Kidney glomerular epithelial cell (primary cell): ENCODE measurements at regions not wholly inside any gene's neighbourhood (a gene's known extent, or its start where the extent isn't known, plus 50 kb on each side); places are given as distances from the start of the nearest gene placed in this dataset.
"Not testable (repeated sequence)": the region's sequence is repeated elsewhere in the genome, so short reads cannot be mapped to it uniquely, and the experiment has no call there.

Experiments used
- DNase-seq: peaks from one replicate; lab custom pipeline; 2025; lab: John Stamatoyannopoulos, UW

DNA sequence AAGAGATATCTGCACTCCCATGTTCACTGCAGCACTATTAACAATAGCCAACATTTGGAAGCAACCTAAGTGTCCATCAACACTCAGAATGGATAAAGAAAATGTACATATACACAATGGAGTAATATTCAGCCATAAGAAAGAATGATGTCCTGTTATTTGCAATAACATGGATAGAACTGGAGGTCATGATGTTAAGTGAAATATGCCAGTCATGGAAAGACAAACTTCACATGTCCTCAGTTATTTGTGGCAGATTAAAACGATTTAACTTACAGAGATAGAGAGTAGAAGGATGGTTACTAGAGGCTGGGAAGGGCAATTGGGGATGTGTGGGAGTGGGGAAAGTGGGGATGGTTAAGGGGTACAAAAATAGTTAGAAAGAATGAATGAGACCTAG is 110.3 kb upstream of the PCSK5 start:
- no peak for DNase-seq

DNA sequence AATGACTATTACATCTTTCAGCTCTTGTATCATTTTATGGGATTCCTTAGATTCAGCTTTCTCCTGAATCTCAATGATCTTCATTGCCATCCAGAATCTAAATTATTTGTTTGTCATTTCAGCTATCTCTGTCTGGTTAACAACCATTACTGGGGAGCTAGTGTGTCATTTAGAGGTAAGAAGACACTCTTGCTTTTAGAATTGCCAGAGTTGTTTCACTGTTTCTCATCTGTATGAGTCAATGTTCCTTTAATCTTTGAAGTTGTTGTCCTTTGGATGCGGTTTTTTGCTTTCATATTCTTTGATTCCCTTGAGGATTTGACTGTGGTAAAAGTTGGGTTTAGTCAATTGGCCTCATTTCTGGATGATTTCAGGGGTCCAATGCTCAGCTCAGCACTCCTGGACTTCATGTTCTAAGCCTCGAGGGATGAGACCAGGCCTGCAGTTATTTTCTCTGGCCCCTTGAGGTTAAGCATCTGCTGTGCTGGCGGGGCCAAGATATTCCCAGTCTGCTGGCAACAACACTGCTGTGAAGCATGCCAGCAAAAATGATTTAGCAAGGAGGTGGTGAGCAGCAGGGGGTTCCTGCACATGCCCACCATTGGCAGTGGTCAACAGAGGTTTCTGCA is 102.4 kb upstream of the PCSK5 start:
- no peak for DNase-seq

DNA sequence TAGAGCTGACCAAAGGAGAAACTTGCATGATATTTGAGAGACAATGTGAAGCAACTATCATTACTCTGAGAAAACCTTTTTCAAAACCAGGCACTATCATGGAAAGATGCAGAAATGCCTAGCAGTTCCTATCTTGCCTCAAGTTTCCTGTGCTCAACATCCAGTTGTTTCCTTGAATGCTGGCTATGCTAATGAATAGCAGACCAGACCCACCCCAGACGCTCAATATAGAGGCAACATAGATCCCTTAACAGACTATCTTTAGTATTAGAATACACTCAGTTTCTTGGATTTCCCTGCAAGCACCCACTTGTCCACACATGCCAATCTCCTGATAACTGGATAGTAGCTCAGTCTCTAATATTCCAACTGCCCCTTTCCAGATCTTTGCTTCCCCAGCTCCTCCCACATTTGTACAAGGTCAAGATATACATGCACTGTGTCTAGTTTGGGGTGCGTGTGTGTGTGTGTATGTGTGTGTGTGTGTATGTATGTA is 93.3 kb upstream of the PCSK5 start:
- DNase-seq, result no peak

DNA sequence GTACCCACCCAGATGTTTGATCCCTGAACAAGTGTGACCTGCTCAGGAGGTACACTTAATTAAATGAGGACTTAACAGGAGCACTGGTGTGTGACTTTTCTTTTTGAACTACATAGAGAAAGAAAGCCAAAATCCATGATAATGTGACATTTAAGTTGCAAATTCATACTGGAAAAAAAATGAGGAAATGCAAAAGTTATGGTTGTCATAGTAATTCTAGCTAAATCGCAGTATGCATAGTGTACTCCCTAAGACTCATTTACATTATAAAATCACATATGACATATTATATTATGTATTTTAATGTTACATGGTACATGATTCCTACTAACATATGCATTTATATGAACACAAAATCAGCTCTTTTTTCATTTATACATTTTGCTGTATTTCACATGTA is 92.0 kb upstream of the PCSK5 start:
- DNase-seq, result no peak

DNA sequence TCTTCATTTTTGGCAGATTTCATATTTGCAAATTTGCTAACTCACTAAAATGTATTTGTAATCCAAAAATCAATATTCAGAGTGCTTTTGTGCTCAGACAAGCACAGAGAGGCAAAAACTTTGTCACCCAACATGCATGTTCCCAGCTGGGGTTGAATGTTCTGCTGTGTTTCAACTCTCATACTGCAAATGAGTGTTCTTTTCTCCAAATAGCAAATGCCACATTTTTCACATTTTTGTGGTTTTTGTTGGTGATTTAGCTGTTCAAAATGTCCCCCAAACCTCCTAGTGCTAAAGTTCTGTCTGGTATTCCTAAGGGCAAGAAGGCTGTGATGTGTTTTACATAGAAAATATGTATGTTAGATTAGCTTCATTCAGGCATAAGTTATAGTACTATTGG is 87.3 kb upstream of the PCSK5 start:
- DNase-seq, result peak; percentile 5

DNA sequence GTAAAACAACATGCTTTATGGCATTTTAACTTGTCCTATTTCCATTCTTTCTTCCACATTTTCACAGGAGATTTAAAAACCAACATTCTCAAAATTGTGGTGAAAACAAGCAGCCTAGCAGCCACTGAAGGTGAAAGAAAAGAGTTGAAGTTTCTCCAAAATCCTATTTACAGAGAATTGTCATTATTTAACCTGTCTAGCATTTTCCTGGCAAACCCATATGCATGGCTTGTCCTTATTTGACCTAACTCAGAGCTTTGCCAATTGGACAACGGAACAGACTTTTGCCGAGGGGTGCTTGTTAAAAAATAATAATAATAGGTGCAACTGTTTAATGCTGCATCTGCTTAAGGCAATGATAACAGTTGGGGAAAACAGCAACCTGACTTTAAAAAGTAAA is 80.4 kb upstream of the PCSK5 start:
- DNase-seq, result no peak

DNA sequence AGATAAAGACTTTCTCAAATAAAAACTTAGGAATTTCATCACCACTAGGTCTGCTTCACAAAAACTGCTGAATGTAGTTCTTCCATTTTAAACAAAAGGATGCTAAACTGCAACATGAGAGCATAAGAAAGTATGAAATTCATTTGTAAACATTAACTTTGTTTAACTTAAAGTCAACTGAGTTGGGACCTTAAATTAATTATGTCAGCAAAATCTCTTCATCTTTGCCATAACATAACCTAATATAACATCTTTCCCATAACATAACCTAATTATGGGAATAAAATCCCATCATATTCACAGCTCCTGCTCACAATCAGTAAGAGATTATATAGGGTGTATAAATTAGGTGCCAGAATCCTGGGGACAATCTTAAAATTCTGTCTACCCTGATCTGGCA is 78.8 kb upstream of the PCSK5 start:
- DNase-seq, result no peak

DNA sequence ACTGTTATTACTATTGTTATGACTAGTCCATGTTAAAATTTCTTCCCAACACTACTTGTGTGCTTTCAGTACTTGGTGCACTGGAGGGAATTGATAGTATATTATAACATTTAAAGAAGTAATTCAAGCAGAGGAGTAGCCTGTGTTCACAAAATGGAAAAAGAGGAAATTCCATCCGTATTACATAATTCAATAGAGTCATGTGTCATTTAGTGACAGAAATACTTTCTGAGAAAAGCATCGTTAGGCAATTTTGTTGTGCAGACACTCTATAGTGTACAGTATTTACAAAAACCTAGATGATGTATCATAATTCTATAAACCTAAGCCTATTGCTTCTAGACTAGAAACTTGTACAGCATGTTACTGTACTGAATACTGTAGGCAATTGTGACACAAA is 78.3 kb upstream of the PCSK5 start:
- DNase-seq, result no peak

DNA sequence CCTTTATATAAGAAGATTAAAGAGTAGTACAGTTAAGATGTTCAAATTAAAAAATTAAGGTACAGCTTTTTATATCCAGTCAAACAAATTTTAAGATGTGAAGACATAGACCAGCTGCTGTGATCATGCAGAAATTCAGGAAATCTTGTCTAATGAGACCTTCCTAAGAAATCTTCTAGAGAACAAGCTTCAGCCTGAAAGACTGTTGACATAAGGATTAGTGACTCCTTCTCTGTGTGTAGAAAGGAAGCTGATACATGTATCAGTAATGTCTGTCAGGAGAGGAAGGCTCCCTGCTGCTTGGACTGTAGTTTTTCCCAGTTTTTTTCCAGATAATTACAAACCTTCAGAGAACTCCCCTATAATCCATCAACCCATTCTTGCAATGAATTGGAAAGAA is 75.8 kb upstream of the PCSK5 start:
- no peak for DNase-seq

DNA sequence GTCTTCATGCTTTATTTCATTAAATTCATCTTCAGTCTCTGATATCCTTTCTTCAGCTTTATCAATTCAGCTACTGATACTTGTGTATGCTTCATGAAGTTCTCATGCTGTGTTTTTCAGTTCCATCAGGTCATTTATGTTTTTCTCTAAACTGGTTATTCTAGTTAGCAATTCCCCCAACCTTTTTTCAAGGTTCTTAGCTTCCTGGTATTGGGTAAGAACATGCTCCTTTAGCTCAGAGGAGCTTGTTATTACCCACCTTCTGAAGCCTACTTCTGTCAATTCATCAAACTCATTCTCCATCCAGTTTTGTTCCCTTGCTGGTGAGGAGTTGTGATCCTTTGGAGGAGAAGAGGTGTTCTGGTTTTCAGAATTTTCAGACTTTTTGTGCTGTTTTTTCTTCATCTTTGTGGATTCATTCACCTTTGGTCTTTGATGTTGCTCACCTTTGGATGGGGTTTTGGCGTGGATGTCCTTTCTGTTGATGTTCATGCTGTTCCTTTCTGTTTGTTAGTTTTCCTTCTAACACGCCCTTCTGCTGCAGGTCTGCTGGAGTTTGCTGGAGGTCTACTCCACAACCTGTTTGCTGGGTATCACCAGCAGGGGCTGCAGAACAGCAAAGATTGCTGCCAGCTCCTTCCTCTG is 69.9 kb upstream of the PCSK5 start:
- not testable (repeated sequence) for DNase-seq

DNA sequence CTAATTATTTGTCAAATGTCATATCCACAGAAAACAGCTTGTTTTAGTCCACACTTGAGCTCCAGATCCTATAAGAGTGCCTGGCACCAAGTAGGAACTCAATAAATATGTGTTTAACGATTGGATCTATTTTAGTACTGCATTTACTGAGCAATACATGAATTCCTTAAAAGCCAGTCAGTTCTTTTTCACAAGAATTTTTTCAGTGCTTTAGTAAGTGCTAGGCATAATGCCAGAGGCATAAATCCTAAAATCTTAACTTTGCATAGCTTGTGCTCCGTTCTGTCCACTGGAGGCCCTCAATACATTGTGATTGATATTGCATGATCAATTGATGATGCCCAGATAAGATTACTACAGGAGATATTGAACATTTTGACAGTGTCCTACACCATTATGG is 67.3 kb upstream of the PCSK5 start:
- DNase-seq, result no peak

DNA sequence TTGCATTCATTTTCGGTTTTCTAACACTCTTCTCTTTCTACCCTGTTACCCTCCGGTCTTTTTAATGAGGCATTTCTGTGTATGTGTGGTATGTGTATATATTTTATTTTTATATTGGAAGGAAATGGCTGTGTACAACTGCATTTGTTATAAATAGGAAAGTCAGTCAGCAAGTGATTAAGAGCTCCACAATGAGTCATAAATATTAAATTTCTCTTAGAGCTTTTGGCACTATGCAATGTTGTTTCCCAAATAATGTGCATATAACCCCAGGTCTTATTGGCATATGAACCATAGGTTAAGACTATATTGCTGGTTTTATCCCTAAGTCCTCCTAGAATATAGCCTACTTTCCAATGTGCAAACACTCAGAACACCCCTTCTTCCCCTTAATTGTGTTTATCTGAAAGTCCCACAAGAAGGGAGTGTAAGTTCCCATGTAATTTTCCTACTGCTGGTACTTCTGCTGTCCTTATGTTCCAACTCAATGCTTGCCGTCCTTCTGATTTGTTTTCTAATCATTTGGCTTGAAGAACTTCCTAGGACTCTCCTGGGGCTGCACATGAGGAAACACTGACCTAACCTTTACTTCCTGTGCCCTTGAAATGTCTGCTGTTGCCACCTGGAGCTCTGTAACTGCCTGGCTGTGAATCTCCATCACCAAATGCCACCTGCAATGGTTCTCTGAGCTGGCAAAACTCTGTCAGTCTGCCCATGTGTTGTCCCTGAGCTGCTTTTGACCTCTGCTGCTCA is 65.5 kb upstream of the PCSK5 start:
- no peak for DNase-seq

DNA sequence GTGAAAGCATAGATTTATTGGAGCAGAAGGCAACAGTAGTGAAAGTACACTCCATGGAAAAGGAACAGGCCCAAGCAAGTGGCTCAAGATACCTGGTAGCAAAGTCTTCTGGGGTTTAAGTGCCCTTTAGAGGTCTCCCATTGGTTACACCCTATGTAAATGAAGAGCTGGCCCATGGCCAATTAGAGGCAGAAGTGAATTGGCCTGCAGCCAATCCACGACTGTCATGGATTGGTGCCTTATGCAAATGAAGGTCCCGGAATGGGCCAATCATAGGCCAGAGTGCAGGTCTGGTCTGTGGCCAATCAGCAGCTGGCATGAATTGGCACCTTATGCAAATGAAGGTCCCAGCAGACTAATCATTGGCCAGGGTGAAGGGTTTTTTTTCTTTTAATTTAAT is 64.2 kb upstream of the PCSK5 start:
- no peak for DNase-seq

DNA sequence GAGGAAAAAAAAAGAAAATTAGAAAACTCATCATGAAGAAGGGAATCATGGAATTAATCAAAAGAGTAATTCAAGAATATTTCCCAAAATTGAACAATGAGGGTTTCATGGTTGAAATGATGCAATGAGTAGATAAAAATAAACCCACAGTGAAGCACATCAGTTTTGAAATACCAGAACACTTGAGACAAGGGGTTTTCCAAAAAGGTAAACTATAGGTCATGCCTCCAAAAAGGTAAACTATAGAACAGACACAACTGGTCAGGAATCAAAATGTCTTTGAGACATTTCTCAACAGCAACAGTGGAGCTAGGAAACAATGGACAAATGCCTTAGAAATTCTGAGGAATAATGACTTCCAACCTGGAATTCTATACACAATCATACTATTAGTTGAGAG is 60.2 kb upstream of the PCSK5 start:
- no peak for DNase-seq

DNA sequence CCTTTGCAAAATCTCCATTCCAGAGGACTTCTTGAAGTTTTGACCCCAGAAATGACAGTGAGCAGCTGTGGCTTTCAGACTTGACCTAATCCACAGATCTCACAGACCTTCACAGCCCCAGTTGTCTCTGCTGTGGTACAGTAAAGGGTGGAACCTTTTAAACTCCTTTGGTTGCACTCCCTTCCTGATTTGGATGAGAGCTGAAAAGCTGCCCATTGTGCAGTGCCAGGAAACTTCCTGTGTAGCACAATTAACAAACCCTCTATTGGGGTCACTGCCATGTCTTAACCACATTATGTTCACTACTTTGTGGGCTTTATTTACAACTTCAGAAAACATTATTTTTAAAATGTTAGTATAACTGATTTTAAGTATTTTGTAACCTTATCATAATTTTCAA is 56.7 kb upstream of the PCSK5 start:
- no peak for DNase-seq

DNA sequence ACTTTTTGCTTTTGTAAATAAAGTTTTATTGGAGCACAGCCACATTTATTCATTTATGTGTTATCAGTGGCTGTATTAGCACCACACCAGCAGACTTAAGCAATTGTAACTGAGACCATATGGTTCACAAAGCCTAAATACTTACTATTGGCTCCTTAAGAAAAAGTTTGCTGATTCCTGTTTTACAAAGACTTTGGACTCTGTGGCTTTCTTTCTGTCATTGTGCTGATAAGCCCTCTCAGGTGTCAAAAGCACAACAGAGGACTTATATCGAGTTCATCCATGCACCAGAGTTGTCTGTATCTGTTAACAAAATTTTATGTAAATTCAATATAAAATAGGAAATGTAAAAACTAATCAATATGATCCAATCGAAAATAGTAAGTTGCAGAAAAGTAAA is 55.6 kb upstream of the PCSK5 start:
- DNase-seq, result no peak
